SK-N-MC (cell line): ENCODE measurements at regions not wholly inside any gene's neighbourhood (a gene's known extent, or its start where the extent isn't known, plus 50 kb on each side); places are given as distances from the start of the nearest gene placed in this dataset.

ENCODE experiments used
- EZH2 ChIP-seq: fragments of 200-600 bp; sonication (generic); IDR thresholded peaks from one replicate; pipeline ENCODE4 v1.6.1; 2017; ENCODE audit warnings: antibody characterized with exemption
- POLR2AphosphoS5 ChIP-seq: IDR thresholded peaks from 2 replicates; pipeline ENCODE4 v1.6.1; 2012; ENCODE audit warnings: mild to moderate bottlenecking, low read depth, low read length, borderline replicate concordance

GRCh38 chr9:31045810-31046209 is 1338.6 kb upstream of the ACO1 start:
- no peak for TF ChIP-seq POLR2AphosphoS5
- TF ChIP-seq EZH2, result no peak
